Coronary artery (tissue), 2 donors: ENCODE measurements at regions not wholly inside any gene's neighbourhood (a gene's known extent, or its start where the extent isn't known, plus 50 kb on each side); places are given as distances from the start of the nearest gene placed in this dataset.

Source experiments
- DNase-seq: peaks from one replicate; pipeline ENCODE4 v3.0.0-alpha.2; 2017; ENCODE audit warnings: low spot score
- H3K27ac ChIP-seq, 2 donors: fragments of 200-600 bp; sonication (generic); one replicate each; pipeline ENCODE4 v1.5.1; 2016 to 2019
- H3K4me3 ChIP-seq: fragments of 200-600 bp; sonication (generic); 2 replicates; pipeline ENCODE4 v1.5.1; 2016; ENCODE audit warnings: mild to moderate bottlenecking, moderate library complexity
- TF ChIP-seq, protein P1 (sequence below): fragments of 200-600 bp; sonication (generic); IDR thresholded peaks from one replicate; pipeline ENCODE4 v1.5.1; 2019; ENCODE audit warnings: antibody characterized with exemption

- no peak overlapping the region for H3K27ac ChIP-seq
Measured at GRCh38 chr5:88355490-88356050, 86.9 kb upstream of the TMEM161B start.

GRCh38 chr5:88325868-88326267 lies 57.2 kb upstream of the TMEM161B start:
- Histone ChIP-seq H3K27ac (no peak overlapping the region), H3K4me3 (no peak overlapping the region)
- no peak for DNase-seq
- TF ChIP-seq, protein P1, sequence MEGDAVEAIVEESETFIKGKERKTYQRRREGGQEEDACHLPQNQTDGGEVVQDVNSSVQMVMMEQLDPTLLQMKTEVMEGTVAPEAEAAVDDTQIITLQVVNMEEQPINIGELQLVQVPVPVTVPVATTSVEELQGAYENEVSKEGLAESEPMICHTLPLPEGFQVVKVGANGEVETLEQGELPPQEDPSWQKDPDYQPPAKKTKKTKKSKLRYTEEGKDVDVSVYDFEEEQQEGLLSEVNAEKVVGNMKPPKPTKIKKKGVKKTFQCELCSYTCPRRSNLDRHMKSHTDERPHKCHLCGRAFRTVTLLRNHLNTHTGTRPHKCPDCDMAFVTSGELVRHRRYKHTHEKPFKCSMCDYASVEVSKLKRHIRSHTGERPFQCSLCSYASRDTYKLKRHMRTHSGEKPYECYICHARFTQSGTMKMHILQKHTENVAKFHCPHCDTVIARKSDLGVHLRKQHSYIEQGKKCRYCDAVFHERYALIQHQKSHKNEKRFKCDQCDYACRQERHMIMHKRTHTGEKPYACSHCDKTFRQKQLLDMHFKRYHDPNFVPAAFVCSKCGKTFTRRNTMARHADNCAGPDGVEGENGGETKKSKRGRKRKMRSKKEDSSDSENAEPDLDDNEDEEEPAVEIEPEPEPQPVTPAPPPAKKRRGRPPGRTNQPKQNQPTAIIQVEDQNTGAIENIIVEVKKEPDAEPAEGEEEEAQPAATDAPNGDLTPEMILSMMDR: no peak

More at GRCh38 chr5:88355490-88356050, 86.9 kb upstream of the TMEM161B start:
- TF ChIP-seq, protein P1: no peak
- DNase-seq: no peak
- no peak overlapping the region for H3K4me3 ChIP-seq

DNA sequence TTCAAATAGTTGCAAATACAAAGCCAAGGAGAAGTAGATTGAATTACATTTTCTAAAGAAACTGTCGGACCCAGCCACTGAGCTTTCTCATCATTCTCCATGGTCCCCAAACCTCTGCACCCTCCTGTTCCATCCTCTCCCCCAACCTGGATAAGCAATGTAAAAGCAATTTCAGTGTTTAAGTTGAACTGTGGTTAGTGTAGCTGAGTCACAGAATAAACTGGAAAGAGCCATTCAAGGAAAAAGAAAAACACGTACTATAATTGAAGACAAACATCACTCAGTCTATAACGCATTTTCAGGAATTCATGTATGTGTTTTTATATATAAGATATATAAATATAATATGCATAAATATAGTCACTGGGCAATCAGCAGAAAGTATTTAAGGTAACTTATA lies 54.1 kb upstream of the TMEM161B start:
- TF ChIP-seq, protein P1: no peak
- no peak overlapping the region for H3K27ac ChIP-seq
- H3K4me3 ChIP-seq: no peak overlapping the region
- no peak for DNase-seq
